Mesenchymal stem cell (in vitro differentiated cells and primary cell): ENCODE measurements at regions not wholly inside any gene's neighbourhood (a gene's known extent, or its start where the extent isn't known, plus 50 kb on each side); places are given as distances from the start of the nearest gene placed in this dataset.

Experiments used
- DNase-seq: peaks from one replicate; pipeline ENCODE4 v3.0.0-alpha.2; 2013
- H2AFZ ChIP-seq: one replicate; pipeline ENCODE4 v1.6.1; 2013; ENCODE audit warnings: low read depth, mild to moderate bottlenecking, control low read depth, inconsistent platforms, low read length, moderate library complexity
- H2AK5ac ChIP-seq: 2 replicates; pipeline ENCODE4 v1.6.1; 2013; ENCODE audit warnings: low read length, moderate library complexity, mild to moderate bottlenecking, inconsistent platforms; ENCODE audit not compliant: severe bottlenecking
- H2BK120ac ChIP-seq: one replicate; pipeline ENCODE4 v1.6.1; 2013; ENCODE audit warnings: low read depth, mild to moderate bottlenecking, inconsistent platforms, low read length, moderate library complexity
- H2BK12ac ChIP-seq, 2 experiments: one replicate each; pipeline ENCODE4 v1.6.1; 2013; ENCODE audit warnings: inconsistent platforms in 2 of 2, low read length in 2 of 2, mild to moderate bottlenecking in 2 of 2, moderate library complexity in 2 of 2, control low read depth in 1 of 2
- H2BK15ac ChIP-seq: one replicate; pipeline ENCODE4 v1.6.1; 2013; ENCODE audit warnings: mild to moderate bottlenecking, low read depth, inconsistent platforms; ENCODE audit not compliant: poor library complexity, severe bottlenecking
- H2BK5ac ChIP-seq: 2 replicates; pipeline ENCODE4 v1.6.1; 2013; ENCODE audit warnings: low read depth, mild to moderate bottlenecking, low read length, control low read depth, inconsistent platforms; ENCODE audit not compliant: poor library complexity, severe bottlenecking
- H3K14ac ChIP-seq, 2 experiments: one replicate each; pipeline ENCODE4 v1.6.1; 2013; ENCODE audit warnings: inconsistent platforms in 2 of 2, low read length in 2 of 2, control low read depth in 1 of 2, mild to moderate bottlenecking in 1 of 2, moderate library complexity in 1 of 2
- H3K18ac ChIP-seq, 2 experiments: one replicate each; pipeline ENCODE4 v1.6.1; 2013; ENCODE audit warnings: inconsistent platforms in 2 of 2, low read length in 2 of 2, control low read depth in 1 of 2, low read depth in 1 of 2, mild to moderate bottlenecking in 1 of 2
- H3K23ac ChIP-seq, 2 experiments: one replicate each; pipeline ENCODE4 v1.6.1; 2013; ENCODE audit warnings: inconsistent platforms in 2 of 2, low read length in 2 of 2, mild to moderate bottlenecking in 2 of 2, moderate library complexity in 2 of 2, control low read depth in 1 of 2
- H3K27ac ChIP-seq: 2 replicates; pipeline ENCODE4 v1.5.1; 2013; ENCODE audit warnings: mild to moderate bottlenecking, moderate library complexity, low read length, control low read depth, inconsistent platforms; ENCODE audit not compliant: poor library complexity, severe bottlenecking
- H3K27me3 ChIP-seq, 2 experiments: 2 replicates each; pipeline versions ENCODE4 v1.6.1 to v1.7.0; 2013; ENCODE audit warnings: low read length in 2 of 2, mild to moderate bottlenecking in 2 of 2, moderate library complexity in 2 of 2, control low read depth in 1 of 2, inconsistent platforms in 1 of 2; ENCODE audit not compliant: control insufficient read depth in 1 of 2, insufficient read depth in 1 of 2
- H3K36me3 ChIP-seq, 2 experiments: 2 replicates each; pipeline versions ENCODE4 v1.6.1 to v1.7.0; 2013; ENCODE audit warnings: low read length in 2 of 2, control low read depth in 1 of 2, inconsistent platforms in 1 of 2, low read depth in 1 of 2, mild to moderate bottlenecking in 1 of 2; ENCODE audit not compliant: insufficient read depth in 2 of 2, control insufficient read depth in 1 of 2
- H3K4ac ChIP-seq, 2 experiments: one replicate each; pipeline ENCODE4 v1.6.1; 2013; ENCODE audit warnings: inconsistent platforms in 2 of 2, low read length in 2 of 2, mild to moderate bottlenecking in 2 of 2, moderate library complexity in 2 of 2, control low read depth in 1 of 2, low read depth in 1 of 2
- H3K4me1 ChIP-seq: 2 replicates; pipeline ENCODE4 v1.6.1; 2013; ENCODE audit warnings: low read depth, low read length, control low read depth; ENCODE audit not compliant: control insufficient read depth, insufficient read depth
- H3K4me2 ChIP-seq: 2 replicates; pipeline ENCODE4 v1.6.1; 2013; ENCODE audit warnings: low read length, mild to moderate bottlenecking, inconsistent platforms; ENCODE audit not compliant: poor library complexity, severe bottlenecking
- H3K4me3 ChIP-seq, 2 experiments: 2 replicates each; pipeline versions ENCODE4 v1.5.1 to v1.7.0; 2013; ENCODE audit warnings: low read length in 2 of 2, mild to moderate bottlenecking in 2 of 2, control low read depth in 1 of 2, low read depth in 1 of 2; ENCODE audit not compliant: insufficient read depth in 1 of 2
- H3K79me1 ChIP-seq: replicated peaks from 2 replicates; pipeline ENCODE4 v1.6.1; 2013; ENCODE audit warnings: mild to moderate bottlenecking, control low read depth, low read length, inconsistent platforms; ENCODE audit not compliant: poor library complexity, severe bottlenecking
- H3K9ac ChIP-seq: 2 replicates; pipeline ENCODE4 v1.7.0; 2013; ENCODE audit warnings: mild to moderate bottlenecking, low read length, moderate library complexity
- H3K9me3 ChIP-seq: 2 replicates; pipeline ENCODE4 v1.7.0; 2013; ENCODE audit warnings: mild to moderate bottlenecking, low read length; ENCODE audit not compliant: control insufficient read depth
- H4K8ac ChIP-seq: one replicate; pipeline ENCODE4 v1.6.1; 2013; ENCODE audit warnings: inconsistent platforms, mild to moderate bottlenecking, low read length, moderate library complexity
- H4K91ac ChIP-seq: one replicate; pipeline ENCODE4 v1.6.1; 2013; ENCODE audit warnings: mild to moderate bottlenecking, low read length, inconsistent platforms
- WGBS: methylation state at CpG from one replicate; pipeline ENCODE4 v1.1.7; 2013; ENCODE audit warnings: mixed read lengths; 5-methylcytosine and 5-hydroxymethylcytosine counted together

DNA sequence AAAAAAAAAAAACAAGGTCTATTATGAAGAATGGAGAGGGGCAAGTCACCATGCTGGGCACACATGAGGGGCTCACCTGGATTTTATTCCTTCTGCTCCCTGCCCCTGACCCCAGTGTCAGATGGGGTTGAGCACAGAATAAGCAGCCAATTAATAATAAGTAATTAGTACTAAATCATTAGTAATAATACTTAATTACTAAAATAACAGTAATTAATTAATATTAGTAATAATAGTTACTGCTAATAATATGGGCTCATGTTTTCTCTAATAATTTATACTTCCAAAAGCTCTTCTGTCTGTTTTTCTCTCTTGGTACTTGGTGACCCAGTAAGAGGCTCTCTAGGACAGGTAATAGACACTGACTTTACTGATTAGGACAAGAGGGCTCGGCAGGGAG, 360.9 kb downstream of the VRK1 start:
- Histone ChIP-seq H2BK5ac (no peak overlapping the region), H4K8ac (no peak overlapping the region), H3K14ac (no peak overlapping the region), H2AFZ (no peak overlapping the region), H3K4me3 (no peak overlapping the region), H2BK120ac (no peak overlapping the region), H3K9me3 (no peaks in the 10 kb centered on the region), H3K27me3 (peaks cover 0 to 6% of the 10 kb centered on the region in 2 experiments), H2AK5ac (no peak overlapping the region), H3K79me1 (no peaks in the 10 kb centered on the region), H3K36me3 (no peaks in the 10 kb centered on the region), H3K9ac (no peak overlapping the region), H3K4ac (no peak overlapping the region), H2BK12ac (no peak overlapping the region), H3K27ac (no peak overlapping the region), H2BK15ac (no peak overlapping the region), H3K4me1 (no peaks in the 10 kb centered on the region), H3K23ac (no peak overlapping the region), H3K4me2 (no peak overlapping the region), H3K18ac (no peak overlapping the region), H4K91ac (no peak overlapping the region)
- DNase-seq: no peak
- 60% methylated on average over 1 of the region's 1 CpG for WGBS

DNA sequence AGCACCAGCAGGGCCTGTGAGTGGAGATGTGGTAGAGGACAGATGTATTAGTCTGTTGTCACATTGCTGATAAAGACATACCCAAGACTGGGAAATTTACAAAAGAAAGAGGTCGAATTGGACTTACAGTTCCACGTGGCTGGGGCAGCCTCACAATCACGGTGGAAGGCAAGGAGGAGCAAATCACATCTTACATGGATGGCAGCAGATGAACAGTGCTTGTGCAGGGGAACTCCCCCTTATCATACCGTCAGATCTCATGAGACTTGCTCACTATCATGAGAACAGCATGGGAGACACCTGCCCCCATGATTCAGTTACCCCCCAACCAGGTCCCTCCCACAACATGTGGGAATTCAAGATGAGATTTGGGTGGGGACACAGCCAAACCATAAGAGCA, 361.9 kb downstream of the VRK1 start:
- Histone ChIP-seq H4K8ac (no peak overlapping the region), H4K91ac (no peak overlapping the region), H3K9me3 (no peaks in the 10 kb centered on the region), H3K18ac (no peak overlapping the region), H2BK15ac (no peak overlapping the region), H3K14ac (no peak overlapping the region), H3K4me3 (no peak overlapping the region), H3K23ac (no peak overlapping the region), H3K27ac (no peak overlapping the region), H2AFZ (no peak overlapping the region), H3K4me2 (no peak overlapping the region), H3K4me1 (no peaks in the 10 kb centered on the region), H2AK5ac (no peak overlapping the region), H2BK120ac (no peak overlapping the region), H3K4ac (no peak overlapping the region), H3K79me1 (no peaks in the 10 kb centered on the region), H2BK5ac (no peak overlapping the region), H3K9ac (no peak overlapping the region), H3K27me3 (peaks cover 0 to 6% of the 10 kb centered on the region in 2 experiments), H2BK12ac (no peak overlapping the region), H3K36me3 (no peaks in the 10 kb centered on the region)
- DNase-seq: no peak
- 69% methylated on average over 4 of the region's 4 CpGs for WGBS

DNA sequence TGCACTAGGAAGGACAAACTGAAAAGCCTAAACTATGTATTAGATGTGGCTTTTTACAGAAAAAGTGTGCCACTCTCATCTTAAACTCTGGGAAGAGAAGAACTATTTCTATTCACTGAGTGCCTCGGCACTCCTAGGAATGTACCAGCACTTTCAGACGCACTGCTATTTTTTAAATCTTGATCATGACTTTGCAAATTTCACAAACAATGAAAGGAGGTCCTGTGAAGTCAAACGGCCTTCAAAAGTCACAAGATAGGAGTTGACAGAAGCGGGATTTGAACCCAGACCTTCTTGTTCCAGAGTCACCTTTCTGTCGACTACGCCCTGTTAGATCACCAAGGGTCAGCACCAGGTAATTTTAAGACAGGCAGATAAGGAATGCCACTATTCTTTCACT, 365.4 kb downstream of the VRK1 start:
- no peak overlapping the region for H4K91ac ChIP-seq
- no peak overlapping the region for H2BK15ac ChIP-seq
- 80% methylated on average over 6 of the region's 6 CpGs for WGBS
- no peak overlapping the region for H2BK5ac ChIP-seq
- H3K36me3 ChIP-seq: no peaks in the 10 kb centered on the region
- H3K27me3 ChIP-seq: no peaks in the 10 kb centered on the region
- no peaks in the 10 kb centered on the region for H3K9me3 ChIP-seq
- H3K14ac ChIP-seq: no peak overlapping the region
- H2AFZ ChIP-seq: no peak overlapping the region
- no peak overlapping the region for H2BK120ac ChIP-seq
- H3K4ac ChIP-seq: no peak overlapping the region
- no peaks in the 10 kb centered on the region for H3K4me1 ChIP-seq
- H3K18ac ChIP-seq: no peak overlapping the region
- no peak overlapping the region for H3K23ac ChIP-seq
- H3K9ac ChIP-seq: no peak overlapping the region
- no peaks in the 10 kb centered on the region for H3K79me1 ChIP-seq
- no peak overlapping the region for H3K4me2 ChIP-seq
- H4K8ac ChIP-seq: no peak overlapping the region
- no peak overlapping the region for H3K27ac ChIP-seq
- no peak for DNase-seq
- H2AK5ac ChIP-seq: no peak overlapping the region
- no peak overlapping the region for H3K4me3 ChIP-seq
- H2BK12ac ChIP-seq: no peak overlapping the region

DNA sequence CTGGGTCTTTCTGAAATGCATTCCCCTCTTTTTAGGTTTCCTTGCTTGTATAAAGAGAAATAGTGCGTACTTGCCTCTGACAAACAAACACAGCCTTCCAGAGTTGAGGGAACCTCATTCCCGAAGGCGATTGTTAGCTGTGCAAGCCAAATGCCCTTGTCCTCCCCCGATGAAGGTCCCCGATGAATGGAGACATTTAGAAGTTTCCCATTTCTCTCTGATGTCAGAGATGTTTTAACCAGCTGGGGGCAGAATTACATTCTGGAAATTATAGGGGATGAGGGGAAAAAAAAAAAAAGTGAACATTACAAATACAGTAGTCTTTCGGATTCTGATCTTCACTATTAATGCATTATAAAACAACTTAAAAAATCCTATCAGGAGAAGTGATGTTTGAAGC, 366.8 kb downstream of the VRK1 start:
- 78% methylated on average over 5 of the region's 6 CpGs for WGBS
- Histone ChIP-seq H3K9ac (no peak overlapping the region), H2AK5ac (no peak overlapping the region), H3K4me2 (no peak overlapping the region), H2BK5ac (no peak overlapping the region), H4K91ac (no peak overlapping the region), H3K14ac (no peak overlapping the region), H3K18ac (no peak overlapping the region), H3K27me3 (no peaks in the 10 kb centered on the region), H3K23ac (no peak overlapping the region), H4K8ac (no peak overlapping the region), H3K27ac (no peak overlapping the region), H2BK12ac (no peak overlapping the region), H2BK15ac (no peak overlapping the region), H2AFZ (no peak overlapping the region), H3K4ac (no peak overlapping the region), H3K9me3 (no peaks in the 10 kb centered on the region), H3K79me1 (no peaks in the 10 kb centered on the region), H2BK120ac (no peak overlapping the region), H3K4me3 (no peak overlapping the region), H3K36me3 (no peaks in the 10 kb centered on the region), H3K4me1 (no peaks in the 10 kb centered on the region)
- no peak for DNase-seq
